ENCODE measurements at regions not wholly inside any gene's neighbourhood (a gene's known extent, or its start where the extent isn't known, plus 50 kb on each side); places are given as distances from the start of the nearest gene placed in this dataset.

- DNase-seq (ENCODE audit: low spot score) (no peak), ATAC-seq (no peak)
- peaks cover 4% of the 10 kb centered on the region for H3K27me3 Mint-ChIP-seq (ENCODE audit: insufficient read depth, low read depth, poor library complexity)
- no peaks in the 10 kb centered on the region for H3K4me1 ChIP-seq (ENCODE audit: insufficient read depth)
- no peaks in the 10 kb centered on the region for H3K36me3 ChIP-seq (ENCODE audit: insufficient read depth)
- H3F3A ChIP-seq (replicated peaks; ENCODE audit: low read depth), result no peaks in the 10 kb centered on the region
- TF ChIP-seq CTCF (conservative IDR thresholded peaks at IDR 0.05; ENCODE audit: low read depth in 2 of 2), result no peak
- TF ChIP-seq ZNF114 (CRISPR knock-in tag; IDR thresholded peaks at IDR 0.05), result no peak
- TF ChIP-seq EZH2 (IDR thresholded peaks at IDR 0.05; ENCODE audit: low read depth, unreplicated experiment), result no peak
- H3K4me3 ChIP-seq, result no peak overlapping the region
- no peak overlapping the region for H3K4me3 Mint-ChIP-seq
- no peaks in the 10 kb centered on the region for H4K20me1 ChIP-seq (replicated peaks; ENCODE audit: insufficient read depth)
- H3K27ac ChIP-seq (ENCODE audit: low read depth), result no peak overlapping the region
- no peaks in the 10 kb centered on the region; the same call in 2 of the 3 replicates for H3K36me3 Mint-ChIP-seq (ENCODE audit: low read depth)
- H3K79me2 ChIP-seq (replicated peaks; ENCODE audit: insufficient read depth), result no peaks in the 10 kb centered on the region
- H3K4me1 Mint-ChIP-seq, result peaks cover 18% of the 10 kb centered on the region
- H3K9me2 ChIP-seq (ENCODE audit: insufficient read depth), result peaks cover 1% of the 10 kb centered on the region; the same call in 1 of the 2 replicates
- no peaks in the 10 kb centered on the region for H3K27me3 ChIP-seq (ENCODE audit: insufficient read depth)
- no peak overlapping the region for H2AFZ ChIP-seq
- H3K27ac Mint-ChIP-seq, result no peak overlapping the region
- H3K9me3 Mint-ChIP-seq, result no peaks in the 10 kb centered on the region
- H3K4me2 ChIP-seq, result no peak overlapping the region
Measured at GRCh38 chr11:119882316-119882715, 153.3 kb upstream of the NECTIN1 start.

GRCh38 chr11:119880873-119881272 lies 151.9 kb upstream of the NECTIN1 start:
- Mint-ChIP-seq H3K4me1 (peaks cover 21% of the 10 kb centered on the region), H3K27ac (no peak overlapping the region), H3K27me3 (ENCODE audit: insufficient read depth, low read depth, poor library complexity) (peaks cover 4% of the 10 kb centered on the region), H3K9me3 (no peaks in the 10 kb centered on the region), H3K36me3 (ENCODE audit: low read depth) (no peaks in the 10 kb centered on the region; the same call in 2 of the 3 replicates), H3K4me3 (no peak overlapping the region)
- Histone ChIP-seq H3K4me1 (ENCODE audit: insufficient read depth) (no peaks in the 10 kb centered on the region), H3K4me2 (no peak overlapping the region), H3K4me3 (no peak overlapping the region), H3K36me3 (ENCODE audit: insufficient read depth) (no peaks in the 10 kb centered on the region), H2AFZ (no peak overlapping the region), H3K27me3 (ENCODE audit: insufficient read depth) (no peaks in the 10 kb centered on the region), H3F3A (replicated peaks; ENCODE audit: low read depth) (no peaks in the 10 kb centered on the region), H4K20me1 (replicated peaks; ENCODE audit: insufficient read depth) (no peaks in the 10 kb centered on the region), H3K27ac (ENCODE audit: low read depth) (no peak overlapping the region), H3K79me2 (replicated peaks; ENCODE audit: insufficient read depth) (no peaks in the 10 kb centered on the region), H3K9me2 (ENCODE audit: insufficient read depth) (no peaks in the 10 kb centered on the region)
- no peak for ATAC-seq
- no peak for DNase-seq (ENCODE audit: low spot score)
- TF ChIP-seq REST (IDR thresholded peaks at IDR 0.05; ENCODE audit: unreplicated experiment) (no peak), STAT1 (IDR thresholded peaks at IDR 0.05; ENCODE audit: unreplicated experiment) (no peak), ZNF462 (CRISPR knock-in tag; IDR thresholded peaks at IDR 0.05) (no peak), CREB1 (CRISPR knock-in tag; IDR thresholded peaks at IDR 0.05; ENCODE audit: low read depth) (no peak), CTCF (conservative IDR thresholded peaks at IDR 0.05; ENCODE audit: low read depth in 2 of 2) (no peak), ZNF331 (CRISPR knock-in tag; IDR thresholded peaks at IDR 0.05; ENCODE audit: low read depth) (no peak)
